GM19468 (cell line): ENCODE measurements at regions not wholly inside any gene's neighbourhood (a gene's known extent, or its start where the extent isn't known, plus 50 kb on each side); places are given as distances from the start of the nearest gene placed in this dataset.

Experiments
- ATAC-seq: cut with Tn5 transposase; IDR thresholded peaks from one replicate; pipeline ENCODE4 v1.9.1; 2021; ENCODE audit warnings: mild to moderate bottlenecking, moderate library complexity, moderate number of reproducible peaks; ENCODE audit not compliant: unreplicated experiment; ENCODE audit errors: extremely low read depth

DNA sequence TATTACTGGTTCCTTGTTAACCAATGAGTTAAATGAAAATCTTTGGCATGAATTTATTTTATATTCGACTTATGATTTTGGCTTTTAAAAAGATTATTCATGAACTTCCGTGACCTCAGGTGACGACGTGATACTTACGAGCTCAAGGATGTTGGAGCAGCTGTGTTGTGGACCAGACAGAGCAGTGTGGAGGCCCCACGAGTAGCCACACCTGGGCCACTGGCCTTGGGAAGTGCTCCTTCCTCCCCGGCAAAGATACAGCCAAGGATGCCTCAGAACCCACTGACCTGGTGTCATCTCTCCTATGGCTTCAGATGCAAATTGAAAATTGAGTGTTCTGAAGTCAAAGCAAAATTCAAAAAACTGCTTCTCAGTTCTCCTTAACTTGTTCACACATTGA is 147.5 kb upstream of the PPP2R2D start:
- no peak for ATAC-seq

DNA sequence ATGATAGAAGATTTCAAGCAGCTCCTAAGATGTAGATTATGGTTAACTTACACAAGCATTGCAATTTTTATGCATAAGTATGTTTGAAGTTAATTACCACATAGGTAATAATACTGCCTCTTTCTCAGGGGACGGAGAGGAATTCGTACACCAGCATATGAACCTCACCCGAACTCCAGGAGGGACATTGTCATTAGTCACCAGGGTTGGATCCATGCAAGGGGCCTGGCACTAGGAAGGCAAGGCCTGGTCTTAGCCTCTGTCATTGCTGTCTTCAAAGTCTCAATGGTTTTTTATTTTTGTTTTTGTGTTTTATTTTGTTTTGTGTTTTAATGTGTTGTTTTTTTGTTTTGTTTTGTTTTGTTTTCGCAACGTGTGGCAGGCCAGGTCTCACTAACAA is 145.6 kb upstream of the PPP2R2D start:
- ATAC-seq: no peak

- ATAC-seq: no peak
These were observed 143.3 kb upstream of the PPP2R2D start for GRCh38 chr10:131757285-131758058.

GRCh38 chr10:131758062-131758938 is 142.5 kb upstream of the PPP2R2D start:
- ATAC-seq: no peak

- no peak for ATAC-seq
These were observed 141.9 kb upstream of the PPP2R2D start for GRCh38 chr10:131758939-131759301.

DNA sequence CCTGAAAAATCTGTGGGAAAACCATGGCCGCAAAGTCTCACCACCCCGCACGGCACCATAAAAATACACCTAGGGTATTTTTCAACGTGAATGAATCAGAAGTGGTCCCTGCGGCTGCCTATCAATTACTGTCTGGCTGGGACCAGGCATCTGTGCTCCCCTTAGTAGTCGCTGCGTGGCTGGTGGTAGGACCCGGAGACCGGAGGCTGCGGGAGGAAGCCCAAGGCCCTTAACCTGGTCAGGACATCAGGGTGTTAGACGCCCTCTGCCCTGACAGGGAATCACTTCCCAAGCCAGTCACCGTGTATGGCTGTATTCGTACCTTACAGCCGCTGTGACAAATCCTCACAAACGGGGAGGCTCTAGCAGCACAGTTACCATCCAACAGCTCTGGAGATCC is 141.5 kb upstream of the PPP2R2D start:
- ATAC-seq: no peak

GRCh38 chr10:131760416-131761166 is 140.2 kb upstream of the PPP2R2D start:
- no peak for ATAC-seq

DNA sequence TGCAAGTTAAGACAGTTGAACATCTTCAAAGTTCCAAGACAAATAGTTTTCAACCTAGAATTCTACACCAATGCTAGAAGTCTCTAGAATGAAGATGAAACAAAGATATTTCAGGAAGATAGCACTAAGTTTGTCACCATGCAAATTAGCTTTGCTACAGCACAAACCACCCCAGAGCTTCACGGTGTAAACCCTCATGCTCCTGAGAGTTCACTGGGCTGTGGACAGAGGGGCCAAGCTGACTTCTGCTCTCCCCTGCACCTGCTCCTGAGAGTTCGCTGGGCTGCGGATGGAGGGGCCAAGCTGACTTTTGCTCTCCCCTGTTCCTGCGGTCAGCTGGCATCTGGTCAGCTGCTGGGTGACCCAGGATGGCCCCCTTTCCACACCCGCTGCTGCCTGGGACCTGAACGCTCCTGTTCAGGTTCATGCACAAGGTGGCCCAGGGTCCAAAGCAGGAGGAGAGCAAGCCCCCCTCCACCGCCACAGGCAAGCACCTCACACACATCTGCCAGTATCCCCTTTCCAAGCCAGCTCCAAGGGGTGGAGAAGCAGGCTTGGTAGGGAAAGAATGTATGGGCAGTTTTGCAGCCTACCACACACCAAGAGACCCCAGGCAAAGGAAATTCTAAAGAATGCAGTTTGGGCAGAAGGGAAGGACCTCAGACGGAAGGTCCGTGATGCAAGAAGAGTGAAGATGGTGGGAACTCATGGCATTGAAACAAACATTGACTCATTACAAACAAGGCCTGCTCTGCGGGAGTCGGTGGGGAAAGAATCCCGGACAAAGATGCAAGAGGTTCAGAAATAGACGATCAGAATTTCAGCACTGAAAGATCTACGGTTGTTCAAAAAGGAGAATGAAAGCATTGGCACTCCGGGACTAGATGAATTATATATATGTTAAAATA is 137.8 kb upstream of the PPP2R2D start:
- no peak for ATAC-seq

- ATAC-seq: no peak
These were observed 135.9 kb upstream of the PPP2R2D start for GRCh38 chr10:131764929-131765328.

DNA sequence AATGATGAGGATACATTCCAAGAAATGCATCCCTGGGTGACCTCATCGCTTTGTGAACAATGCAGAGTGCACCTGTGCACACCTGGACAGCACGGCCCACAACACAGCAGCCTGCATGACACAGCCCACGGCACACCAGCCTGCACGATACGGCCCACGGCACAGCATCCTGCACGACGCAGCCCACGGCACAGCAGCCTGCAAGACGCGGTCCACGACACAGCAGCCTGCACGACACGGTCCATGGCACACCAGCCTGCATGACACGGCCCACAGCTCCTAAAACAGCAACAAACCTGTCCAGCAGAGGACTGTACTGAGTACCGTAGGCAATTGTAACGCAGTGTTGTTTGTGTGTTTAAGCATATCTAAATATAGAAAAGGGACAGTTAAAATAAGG is 134.7 kb upstream of the PPP2R2D start:
- no peak for ATAC-seq

- no peak for ATAC-seq
These were observed 133.1 kb upstream of the PPP2R2D start for GRCh38 chr10:131767716-131768115.

DNA sequence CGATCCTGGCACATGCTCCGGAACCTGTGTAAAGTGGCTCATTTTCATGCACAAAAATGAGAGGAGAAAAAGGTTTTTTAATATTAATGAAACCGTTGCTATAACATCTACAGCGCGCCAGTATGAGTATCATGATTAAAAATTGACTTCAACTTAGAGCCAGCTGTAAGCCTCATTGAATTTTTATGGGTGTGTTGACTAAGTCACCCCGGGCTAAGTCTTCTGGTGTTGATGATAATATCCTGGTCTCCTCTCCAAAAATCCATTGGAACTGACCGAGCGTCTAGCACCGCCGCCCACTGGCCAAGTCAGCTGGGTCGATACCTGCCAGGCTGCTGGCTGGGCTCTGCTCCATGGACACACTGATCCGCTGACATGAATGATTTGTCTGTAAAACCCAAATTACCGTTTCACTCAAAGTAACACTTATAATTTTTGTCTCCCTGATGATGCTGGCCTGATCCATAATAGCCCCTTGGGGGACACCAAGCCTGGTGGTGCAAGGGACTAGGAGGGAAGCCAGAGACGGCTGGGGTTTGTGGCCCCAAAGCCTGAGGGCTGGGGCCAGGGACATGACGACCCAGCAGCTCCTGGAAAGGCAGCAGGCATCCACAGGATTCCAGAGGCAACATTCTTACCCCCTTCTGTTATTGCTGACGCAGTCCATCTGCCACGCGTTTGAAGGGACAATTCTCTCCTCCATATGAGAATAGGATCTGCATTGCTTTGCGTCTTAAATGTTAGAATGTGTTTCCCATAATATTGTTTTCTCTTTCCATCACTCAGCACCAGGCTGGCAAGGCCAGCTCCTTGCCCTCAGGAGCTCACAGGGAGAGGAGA is 131.0 kb upstream of the PPP2R2D start:
- no peak for ATAC-seq

GRCh38 chr10:131770946-131771633 is 129.7 kb upstream of the PPP2R2D start:
- ATAC-seq: no peak

- no peak for ATAC-seq
These were observed 129.0 kb upstream of the PPP2R2D start for GRCh38 chr10:131771634-131772358.

DNA sequence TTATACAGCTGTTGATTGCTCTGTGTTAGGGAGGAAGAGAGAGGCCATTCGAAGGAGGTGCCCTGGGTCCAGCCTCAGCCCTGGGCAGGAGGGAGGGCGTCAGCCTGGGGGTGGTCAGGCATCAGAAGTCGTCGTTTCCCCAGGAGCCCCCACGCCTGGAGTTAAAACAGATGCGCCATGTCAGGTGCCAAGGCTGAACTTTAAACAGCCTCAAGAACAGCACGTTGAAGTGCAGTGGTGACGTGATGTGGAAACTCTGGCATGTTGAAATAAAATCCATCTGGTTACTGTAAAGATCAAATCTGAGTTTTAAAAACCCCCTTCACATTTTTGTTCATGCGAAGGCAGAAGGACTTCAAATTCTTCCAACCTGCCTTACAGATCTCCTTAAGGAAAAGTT is 128.4 kb upstream of the PPP2R2D start:
- no peak for ATAC-seq

GRCh38 chr10:131773370-131774343 is 127.2 kb upstream of the PPP2R2D start:
- ATAC-seq: no peak

DNA sequence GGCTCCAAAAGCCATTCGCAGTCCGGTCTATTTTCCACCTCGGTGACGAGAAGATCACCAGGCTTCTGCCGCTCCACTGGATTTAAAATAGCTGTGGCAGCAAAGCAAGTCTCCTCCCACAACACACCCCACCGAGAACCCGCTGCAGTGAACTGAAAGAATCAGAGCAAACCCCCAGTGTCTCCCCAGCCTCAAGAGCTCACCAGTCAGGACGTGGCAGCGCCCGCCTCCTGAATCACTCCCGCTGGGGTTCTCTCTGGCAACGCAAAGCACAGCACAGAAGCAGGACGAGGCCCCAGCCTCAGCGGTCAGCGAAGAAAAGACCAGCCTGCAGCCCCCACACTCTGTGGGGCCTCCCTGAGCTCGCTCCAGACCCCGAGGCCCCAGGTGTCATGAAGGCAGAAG is 126.1 kb upstream of the PPP2R2D start:
- no peak for ATAC-seq
